ENCODE measurements at regions not wholly inside any gene's neighbourhood (a gene's known extent, or its start where the extent isn't known, plus 50 kb on each side); places are given as distances from the start of the nearest gene placed in this dataset.

DNA sequence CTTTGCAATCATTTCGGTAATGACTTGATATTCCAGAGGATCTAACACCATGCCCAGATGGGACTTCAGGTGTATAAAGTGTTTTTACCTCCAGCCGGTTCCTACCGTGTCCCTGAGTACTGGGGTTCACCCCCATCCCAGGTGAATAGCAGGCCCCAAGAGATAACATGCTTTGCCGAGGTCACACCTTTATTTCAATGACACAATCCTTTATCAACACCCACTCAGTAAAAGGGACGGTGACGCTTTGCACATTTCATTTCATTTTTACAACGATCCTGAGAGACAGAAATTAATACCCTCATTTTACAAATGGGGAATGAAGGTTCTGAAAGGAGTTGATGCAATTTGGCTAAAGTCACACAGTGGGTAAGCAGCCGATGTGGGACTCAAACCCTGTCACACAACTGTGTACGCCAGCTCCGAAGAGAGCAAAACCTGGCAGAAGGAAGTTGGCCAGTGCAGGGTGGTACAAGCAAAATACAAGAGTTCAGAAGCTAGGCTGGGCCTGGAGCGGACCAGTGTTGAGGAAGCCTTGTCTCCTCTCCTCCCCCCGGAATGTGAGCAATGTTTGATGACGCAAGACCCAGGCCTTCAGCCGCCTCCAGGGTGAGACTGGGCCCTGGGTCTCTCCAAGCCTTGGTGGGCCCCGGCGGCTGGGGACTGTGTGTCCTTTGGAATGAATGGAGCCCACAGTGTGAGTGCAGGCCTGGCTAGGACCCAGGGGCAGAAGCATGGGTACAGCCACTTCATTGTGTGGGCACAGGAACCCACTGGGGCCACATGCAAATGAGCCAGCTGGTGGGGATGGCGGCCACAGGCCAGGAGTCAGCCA lies 139.6 kb upstream of the MYCN start:
- Histone ChIP-seq H3K9me3 (no peaks in the 10 kb centered on the region), H3K4me1 (peaks cover 0 to 2% (median 0%) of the 10 kb centered on the region in 4 donors), H3K27me3 (no peaks in the 10 kb centered on the region), H3K36me3 (no peaks in the 10 kb centered on the region), H3K27ac (no peak overlapping the region), H3K4me3 (no peak overlapping the region)
- TF ChIP-seq EP300 (IDR thresholded peaks at IDR 0.05) (no peak), POLR2AphosphoS5 (IDR thresholded peaks at IDR 0.05) (no peak), POLR2A (IDR thresholded peaks at IDR 0.05) (no peak)
- TF ChIP-seq, protein P1, sequence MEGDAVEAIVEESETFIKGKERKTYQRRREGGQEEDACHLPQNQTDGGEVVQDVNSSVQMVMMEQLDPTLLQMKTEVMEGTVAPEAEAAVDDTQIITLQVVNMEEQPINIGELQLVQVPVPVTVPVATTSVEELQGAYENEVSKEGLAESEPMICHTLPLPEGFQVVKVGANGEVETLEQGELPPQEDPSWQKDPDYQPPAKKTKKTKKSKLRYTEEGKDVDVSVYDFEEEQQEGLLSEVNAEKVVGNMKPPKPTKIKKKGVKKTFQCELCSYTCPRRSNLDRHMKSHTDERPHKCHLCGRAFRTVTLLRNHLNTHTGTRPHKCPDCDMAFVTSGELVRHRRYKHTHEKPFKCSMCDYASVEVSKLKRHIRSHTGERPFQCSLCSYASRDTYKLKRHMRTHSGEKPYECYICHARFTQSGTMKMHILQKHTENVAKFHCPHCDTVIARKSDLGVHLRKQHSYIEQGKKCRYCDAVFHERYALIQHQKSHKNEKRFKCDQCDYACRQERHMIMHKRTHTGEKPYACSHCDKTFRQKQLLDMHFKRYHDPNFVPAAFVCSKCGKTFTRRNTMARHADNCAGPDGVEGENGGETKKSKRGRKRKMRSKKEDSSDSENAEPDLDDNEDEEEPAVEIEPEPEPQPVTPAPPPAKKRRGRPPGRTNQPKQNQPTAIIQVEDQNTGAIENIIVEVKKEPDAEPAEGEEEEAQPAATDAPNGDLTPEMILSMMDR (IDR thresholded peaks at IDR 0.05) = no peak
- peak in 1 of 2 donors; percentile 38 for DNase-seq
- no peak for ATAC-seq (ENCODE audit: low FRiP score in 2 of 2)
- WGBS, 2 donors = 73 to 77% methylated on average over 14 to 17 of the region's 17 CpGs

DNA sequence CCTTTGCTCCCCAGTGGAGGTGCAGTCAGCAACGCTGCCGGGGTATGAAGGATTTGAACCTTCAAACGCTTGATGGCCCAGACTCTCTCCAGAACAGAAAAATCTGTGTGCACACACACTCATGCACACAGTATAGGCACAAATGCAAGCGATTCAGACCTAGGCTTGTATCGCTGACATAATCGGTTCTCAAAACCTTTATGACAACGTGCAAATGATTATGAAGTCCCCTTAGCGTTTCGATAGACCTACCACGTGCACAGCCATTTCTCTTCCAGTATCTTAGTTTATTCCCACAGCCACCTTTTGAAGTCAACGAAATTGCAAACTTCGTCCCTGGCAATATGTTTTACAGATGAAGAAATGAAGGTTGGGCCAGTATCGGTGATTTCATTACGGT lies 138.9 kb upstream of the MYCN start:
- H3K27me3 ChIP-seq = no peaks in the 10 kb centered on the region
- 91 to 97% methylated on average over 14 of the region's 14 CpGs for WGBS, 2 donors
- ATAC-seq (ENCODE audit: low FRiP score in 2 of 2) (no peak), DNase-seq (no peak)
- no peak overlapping the region for H3K4me3 ChIP-seq
- TF ChIP-seq EP300 (IDR thresholded peaks at IDR 0.05) (no peak), POLR2AphosphoS5 (IDR thresholded peaks at IDR 0.05) (no peak), POLR2A (IDR thresholded peaks at IDR 0.05) (no peak)
- TF ChIP-seq, protein P1 (IDR thresholded peaks at IDR 0.05) = no peak
- no peak overlapping the region for H3K27ac ChIP-seq
- no peaks in the 10 kb centered on the region for H3K9me3 ChIP-seq
- no peaks in the 10 kb centered on the region for H3K36me3 ChIP-seq
- no peaks in the 10 kb centered on the region for H3K4me1 ChIP-seq

DNA sequence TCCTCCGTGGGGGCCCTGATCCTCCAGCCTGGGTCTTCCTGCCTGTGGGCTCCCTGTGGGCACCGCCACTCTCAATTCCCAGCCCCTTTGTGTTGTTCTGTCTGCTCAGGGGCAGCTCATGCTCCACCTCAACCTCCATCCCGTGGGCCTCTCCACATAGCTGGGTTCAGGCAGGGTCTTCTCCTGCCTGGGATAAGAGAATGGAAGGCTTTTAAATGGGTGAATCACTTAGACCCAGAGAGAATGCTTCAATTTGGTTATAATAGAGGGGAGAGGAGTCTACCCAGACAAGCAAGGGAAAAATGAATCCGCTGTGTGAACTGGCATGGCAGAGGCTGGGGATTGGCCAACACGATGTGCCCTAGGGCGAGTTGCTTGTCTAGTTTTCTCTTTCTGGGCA lies 138.4 kb upstream of the MYCN start:
- H3K27me3 ChIP-seq = no peaks in the 10 kb centered on the region
- TF ChIP-seq, protein P1 (IDR thresholded peaks at IDR 0.05) = no peak
- H3K27ac ChIP-seq = no peak overlapping the region
- 88 to 92% methylated on average over 6 of the region's 6 CpGs for WGBS, 2 donors
- ATAC-seq (ENCODE audit: low FRiP score in 2 of 2) (no peak), DNase-seq (no peak)
- no peak overlapping the region for H3K4me3 ChIP-seq
- no peaks in the 10 kb centered on the region for H3K9me3 ChIP-seq
- no peaks in the 10 kb centered on the region for H3K4me1 ChIP-seq
- H3K36me3 ChIP-seq = no peaks in the 10 kb centered on the region

DNA sequence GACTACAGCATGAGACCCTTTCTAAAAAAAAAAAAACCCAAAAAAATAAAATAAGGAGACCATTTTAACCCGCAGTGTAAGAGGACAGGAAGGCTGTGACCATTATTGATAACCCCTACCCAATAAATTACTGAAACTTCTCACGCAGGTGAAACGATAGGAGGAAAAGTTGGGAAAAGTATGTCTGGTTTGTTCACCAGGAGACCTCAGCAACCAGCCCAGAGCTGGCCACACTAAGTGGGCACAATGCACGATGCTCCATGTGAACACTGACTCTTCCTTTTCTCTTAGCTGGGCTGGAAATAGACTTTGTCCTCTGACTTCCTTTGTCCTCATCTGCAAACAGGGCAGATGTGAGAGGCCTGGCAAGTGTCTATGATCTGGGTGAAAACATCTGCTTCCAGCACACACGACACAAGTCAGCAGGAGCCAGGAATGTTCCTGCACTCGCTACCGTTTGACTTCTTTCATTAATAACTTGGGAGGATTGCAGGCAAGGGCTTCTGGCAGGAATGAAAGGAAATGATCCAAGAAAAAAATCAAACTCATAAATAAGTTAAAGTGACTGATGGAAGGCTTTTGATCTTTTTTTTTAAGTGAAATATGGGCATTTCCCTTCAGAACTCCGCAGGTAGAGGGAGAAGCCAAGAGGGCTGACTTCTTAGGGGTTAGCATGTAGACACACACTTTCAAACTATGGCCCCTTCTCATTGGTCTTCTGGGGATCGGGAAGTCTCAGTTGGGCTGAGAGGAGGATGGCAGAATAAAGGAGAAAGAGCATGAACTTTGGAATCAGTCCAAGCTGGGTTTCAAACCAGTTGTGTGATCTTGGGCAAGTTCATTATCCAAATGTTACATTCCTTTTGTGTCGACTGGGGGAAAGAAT lies 137.4 kb upstream of the MYCN start:
- H3K27me3 ChIP-seq = no peaks in the 10 kb centered on the region
- no peaks in the 10 kb centered on the region for H3K36me3 ChIP-seq
- ATAC-seq (ENCODE audit: low FRiP score in 2 of 2) (no peak), DNase-seq (no peak)
- no peaks in the 10 kb centered on the region for H3K9me3 ChIP-seq
- 52 to 63% methylated on average over 10 of the region's 10 CpGs for WGBS, 2 donors
- no peak overlapping the region for H3K4me3 ChIP-seq
- H3K4me1 ChIP-seq = no peaks in the 10 kb centered on the region
- TF ChIP-seq EP300 (IDR thresholded peaks at IDR 0.05) (no peak), POLR2AphosphoS5 (IDR thresholded peaks at IDR 0.05) (no peak), POLR2A (IDR thresholded peaks at IDR 0.05) (no peak)
- TF ChIP-seq, protein P1 (IDR thresholded peaks at IDR 0.05) = no peak
- H3K27ac ChIP-seq = no peak overlapping the region
